H1 (cell line): ENCODE measurements at regions not wholly inside any gene's neighbourhood (a gene's known extent, or its start where the extent isn't known, plus 50 kb on each side); places are given as distances from the start of the nearest gene placed in this dataset.

ENCODE experiments used
- NANOG ChIP-seq: IDR thresholded peaks from 2 replicates; pipeline ENCODE4 v1.6.1; 2011; ENCODE audit warnings: low read length, low read depth, mild to moderate bottlenecking, inconsistent platforms; ENCODE audit not compliant: insufficient read depth, poor library complexity, severe bottlenecking
- ZNF274 ChIP-seq: IDR thresholded peaks from 2 replicates; pipeline ENCODE4 v1.7.0; 2012; ENCODE audit warnings: low read length, borderline replicate concordance; ENCODE audit errors: extremely low read depth
- TF ChIP-seq, protein P1 (sequence below): IDR thresholded peaks from 2 replicates; pipeline ENCODE4 v1.6.1; 2011; ENCODE audit warnings: low read length, improper control_type of control experiment

DNA sequence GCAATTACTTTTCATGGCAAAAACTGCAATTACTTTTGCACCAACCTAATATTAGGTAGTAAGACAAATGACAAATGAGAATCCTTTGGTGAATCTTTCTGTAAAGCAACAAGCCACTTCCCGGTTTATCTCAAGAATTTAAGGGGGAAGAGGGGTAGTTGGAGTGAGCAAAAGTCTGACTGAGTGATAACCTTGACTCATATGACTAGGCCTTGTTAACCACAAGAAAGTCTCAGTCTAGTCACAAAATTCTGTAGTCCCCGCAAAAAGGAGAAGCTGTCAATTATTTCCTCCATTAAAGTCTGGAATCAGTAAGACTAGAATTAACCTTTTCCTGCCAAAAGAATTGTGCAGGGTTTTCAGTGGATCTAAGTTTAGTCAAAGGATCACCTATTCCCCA is 72.2 kb upstream of the GNAO1 start (continued):
- TF ChIP-seq, protein P1, sequence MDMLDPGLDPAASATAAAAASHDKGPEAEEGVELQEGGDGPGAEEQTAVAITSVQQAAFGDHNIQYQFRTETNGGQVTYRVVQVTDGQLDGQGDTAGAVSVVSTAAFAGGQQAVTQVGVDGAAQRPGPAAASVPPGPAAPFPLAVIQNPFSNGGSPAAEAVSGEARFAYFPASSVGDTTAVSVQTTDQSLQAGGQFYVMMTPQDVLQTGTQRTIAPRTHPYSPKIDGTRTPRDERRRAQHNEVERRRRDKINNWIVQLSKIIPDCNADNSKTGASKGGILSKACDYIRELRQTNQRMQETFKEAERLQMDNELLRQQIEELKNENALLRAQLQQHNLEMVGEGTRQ: no peak
- TF ChIP-seq ZNF274 (no peak), NANOG (no peak)
